ENCODE measurements at regions not wholly inside any gene's neighbourhood (a gene's known extent, or its start where the extent isn't known, plus 50 kb on each side); places are given as distances from the start of the nearest gene placed in this dataset.

GRCh38 chr6:140752234-140752633 lies 1377.8 kb upstream of the CITED2 start:
- no peak for TF ChIP-seq CTCF (IDR thresholded peaks at IDR 0.05; ENCODE audit: insufficient read depth, low read length, severe bottlenecking)
- DNase-seq (ENCODE audit: low read depth) (no peak), FAIRE-seq (no peak)
- H3K36me3 ChIP-seq (ENCODE audit: control insufficient read depth, insufficient read depth, low read length) = no peaks in the 10 kb centered on the region
- H3K27me3 ChIP-seq (ENCODE audit: control insufficient read depth, insufficient read depth, low read length) = no peaks in the 10 kb centered on the region
- H3K4me3 ChIP-seq (ENCODE audit: low read depth, low read length) = no peak overlapping the region

- Histone ChIP-seq H3K36me3 (ENCODE audit: control insufficient read depth, insufficient read depth, low read length) (no peaks in the 10 kb centered on the region), H3K4me3 (ENCODE audit: low read depth, low read length) (no peak overlapping the region), H3K27me3 (ENCODE audit: control insufficient read depth, insufficient read depth, low read length) (no peaks in the 10 kb centered on the region)
- DNase-seq (ENCODE audit: low read depth) = no peak
- FAIRE-seq = no peak
- TF ChIP-seq CTCF (IDR thresholded peaks at IDR 0.05; ENCODE audit: insufficient read depth, low read length, severe bottlenecking) = no peak
Observed at GRCh38 chr6:140747114-140747513, 1372.7 kb upstream of the CITED2 start.

- DNase-seq (ENCODE audit: low read depth) (peak; percentile 74), FAIRE-seq (no peak)
- Histone ChIP-seq H3K36me3 (ENCODE audit: control insufficient read depth, insufficient read depth, low read length) (no peaks in the 10 kb centered on the region), H3K4me3 (ENCODE audit: low read depth, low read length) (no peak overlapping the region), H3K27me3 (ENCODE audit: control insufficient read depth, insufficient read depth, low read length) (no peaks in the 10 kb centered on the region)
- no peak for TF ChIP-seq CTCF (IDR thresholded peaks at IDR 0.05; ENCODE audit: insufficient read depth, low read length, severe bottlenecking)
Observed at GRCh38 chr6:140744659-140745320, 1370.3 kb upstream of the CITED2 start.

- Histone ChIP-seq H3K36me3 (ENCODE audit: control insufficient read depth, insufficient read depth, low read length) (no peaks in the 10 kb centered on the region), H3K4me3 (ENCODE audit: low read depth, low read length) (no peak overlapping the region), H3K27me3 (ENCODE audit: control insufficient read depth, insufficient read depth, low read length) (no peaks in the 10 kb centered on the region)
- FAIRE-seq = no peak
- no peak for TF ChIP-seq CTCF (IDR thresholded peaks at IDR 0.05; ENCODE audit: insufficient read depth, low read length, severe bottlenecking)
- DNase-seq (ENCODE audit: low read depth) = no peak
Observed at GRCh38 chr6:140736231-140736630, 1361.8 kb upstream of the CITED2 start.

- no peak for TF ChIP-seq CTCF (IDR thresholded peaks at IDR 0.05; ENCODE audit: insufficient read depth, low read length, severe bottlenecking)
- H3K36me3 ChIP-seq (ENCODE audit: control insufficient read depth, insufficient read depth, low read length) = no peaks in the 10 kb centered on the region
- DNase-seq (ENCODE audit: low read depth) (no peak), FAIRE-seq (no peak)
- no peak overlapping the region for H3K4me3 ChIP-seq (ENCODE audit: low read depth, low read length)
- no peaks in the 10 kb centered on the region for H3K27me3 ChIP-seq (ENCODE audit: control insufficient read depth, insufficient read depth, low read length)
Observed at GRCh38 chr6:140732991-140733390, 1358.5 kb upstream of the CITED2 start.

- DNase-seq (ENCODE audit: low read depth) (peak; percentile 68), FAIRE-seq (no peak)
- Histone ChIP-seq H3K4me3 (ENCODE audit: low read depth, low read length) (no peak overlapping the region), H3K36me3 (ENCODE audit: control insufficient read depth, insufficient read depth, low read length) (no peaks in the 10 kb centered on the region), H3K27me3 (ENCODE audit: control insufficient read depth, insufficient read depth, low read length) (no peaks in the 10 kb centered on the region)
- no peak for TF ChIP-seq CTCF (IDR thresholded peaks at IDR 0.05; ENCODE audit: insufficient read depth, low read length, severe bottlenecking)
Observed at GRCh38 chr6:140732155-140732554, 1357.7 kb upstream of the CITED2 start.

Measured in bronchial epithelial cell (primary cell).